ENCODE measurements at regions not wholly inside any gene's neighbourhood (a gene's known extent, or its start where the extent isn't known, plus 50 kb on each side); places are given as distances from the start of the nearest gene placed in this dataset.

GRCh38 chr11:45454917-45455401 lies 168.8 kb upstream of the SYT13 start:
- Histone ChIP-seq H3K4me3 (ENCODE audit: low read depth, low read length) (no peak overlapping the region), H3K27me3 (ENCODE audit: control insufficient read depth, insufficient read depth, low read length) (no peaks in the 10 kb centered on the region), H3K36me3 (ENCODE audit: control insufficient read depth, insufficient read depth, low read length) (no peaks in the 10 kb centered on the region)
- ChIA-PET CTCF (no interaction called here), POLR2A (no interaction called here)
- TF ChIP-seq CTCF (IDR thresholded peaks at IDR 0.05; ENCODE audit: insufficient read depth, low read depth, low read length): no peak
- DNase-seq (ENCODE audit: low read depth): no peak

- POLR2A ChIA-PET: no interaction called here
- TF ChIP-seq CTCF (IDR thresholded peaks at IDR 0.05; ENCODE audit: insufficient read depth, low read depth, low read length): no peak
These were observed 167.6 kb upstream of the SYT13 start for GRCh38 chr11:45453721-45454120.

GRCh38 chr11:45451766-45452440 lies 165.8 kb upstream of the SYT13 start:
- no peaks in the 10 kb centered on the region for H3K27me3 ChIP-seq (ENCODE audit: control insufficient read depth, insufficient read depth, low read length)
- no peak for DNase-seq (ENCODE audit: low read depth)

More at GRCh38 chr11:45453721-45454120, 167.6 kb upstream of the SYT13 start:
- Histone ChIP-seq H3K4me3 (ENCODE audit: low read depth, low read length) (no peak overlapping the region), H3K36me3 (ENCODE audit: control insufficient read depth, insufficient read depth, low read length) (no peaks in the 10 kb centered on the region), H3K27me3 (ENCODE audit: control insufficient read depth, insufficient read depth, low read length) (no peaks in the 10 kb centered on the region)
- CTCF ChIA-PET: interaction anchor here (0.9 kb wide), 1 partner anchor 15 kb away, joined by 3 read pairs; no protein-coding TSS in a partner anchor
- DNase-seq (ENCODE audit: low read depth): no peak

GRCh38 chr11:45450189-45450588 lies 164.0 kb upstream of the SYT13 start:
- no peaks in the 10 kb centered on the region for H3K36me3 ChIP-seq (ENCODE audit: control insufficient read depth, insufficient read depth, low read length)
- no peaks in the 10 kb centered on the region for H3K27me3 ChIP-seq (ENCODE audit: control insufficient read depth, insufficient read depth, low read length)
- no peak overlapping the region for H3K4me3 ChIP-seq (ENCODE audit: low read depth, low read length)
- no peak for DNase-seq (ENCODE audit: low read depth)
- TF ChIP-seq CTCF (IDR thresholded peaks at IDR 0.05; ENCODE audit: insufficient read depth, low read depth, low read length): no peak
- ChIA-PET CTCF (interaction anchor here (0.6 kb wide), 1 partner anchor 239 kb away, joined by 3 read pairs; no protein-coding TSS in a partner anchor), POLR2A (no interaction called here)

More at GRCh38 chr11:45451766-45452440, 165.8 kb upstream of the SYT13 start:
- CTCF ChIA-PET: interaction anchor here (0.6 to 1.2 kb wide), 2 partner anchors 8 to 208 kb away, joined by 3 read pairs; no protein-coding TSS in a partner anchor
- Histone ChIP-seq H3K36me3 (ENCODE audit: control insufficient read depth, insufficient read depth, low read length) (no peaks in the 10 kb centered on the region), H3K4me3 (ENCODE audit: low read depth, low read length) (no peak overlapping the region)
- POLR2A ChIA-PET: no interaction called here
- no peak for TF ChIP-seq CTCF (IDR thresholded peaks at IDR 0.05; ENCODE audit: insufficient read depth, low read depth, low read length)

- no peak overlapping the region for H3K4me3 ChIP-seq (ENCODE audit: low read depth, low read length)
- POLR2A ChIA-PET: no interaction called here
- no peak for DNase-seq (ENCODE audit: low read depth)
- H3K36me3 ChIP-seq (ENCODE audit: control insufficient read depth, insufficient read depth, low read length): no peaks in the 10 kb centered on the region
- CTCF ChIA-PET: no interaction called here
- H3K27me3 ChIP-seq (ENCODE audit: control insufficient read depth, insufficient read depth, low read length): no peaks in the 10 kb centered on the region; the same call in 1 of the 2 replicates
- TF ChIP-seq CTCF (IDR thresholded peaks at IDR 0.05; ENCODE audit: insufficient read depth, low read depth, low read length): no peak
These were observed 163.0 kb upstream of the SYT13 start for GRCh38 chr11:45449036-45449601.

Measured in BJ (cell line).